GM12865 (cell line): ENCODE measurements at regions not wholly inside any gene's neighbourhood (a gene's known extent, or its start where the extent isn't known, plus 50 kb on each side); places are given as distances from the start of the nearest gene placed in this dataset.

Experiments
- DNase-seq: peaks from one replicate; pipeline ENCODE4 v3.0.0; 2010; ENCODE audit warnings: low read depth
- H3K4me3 ChIP-seq: 2 replicates; pipeline ENCODE4 v1.5.1; 2011; ENCODE audit warnings: mild to moderate bottlenecking, low read depth, low read length, control low read depth
- CTCF ChIP-seq: IDR thresholded peaks from 2 replicates; pipeline ENCODE4 v1.5.1; 2011; ENCODE audit warnings: low read length, control low read depth, low read depth, inconsistent platforms; ENCODE audit not compliant: insufficient read depth; ENCODE audit errors: missing control alignments

- no peak overlapping the region for H3K4me3 ChIP-seq
- TF ChIP-seq CTCF, result no peak
- no peak for DNase-seq
Measured at GRCh38 chr1:37156646-37157045, 122.3 kb upstream of the GRIK3 start.

GRCh38 chr1:37157634-37158033 is 123.3 kb upstream of the GRIK3 start:
- no peak overlapping the region for H3K4me3 ChIP-seq
- DNase-seq, result no peak
- TF ChIP-seq CTCF, result no peak

GRCh38 chr1:37158113-37158749 is 123.9 kb upstream of the GRIK3 start:
- no peak for DNase-seq
- no peak for TF ChIP-seq CTCF
- H3K4me3 ChIP-seq, result no peak overlapping the region

DNA sequence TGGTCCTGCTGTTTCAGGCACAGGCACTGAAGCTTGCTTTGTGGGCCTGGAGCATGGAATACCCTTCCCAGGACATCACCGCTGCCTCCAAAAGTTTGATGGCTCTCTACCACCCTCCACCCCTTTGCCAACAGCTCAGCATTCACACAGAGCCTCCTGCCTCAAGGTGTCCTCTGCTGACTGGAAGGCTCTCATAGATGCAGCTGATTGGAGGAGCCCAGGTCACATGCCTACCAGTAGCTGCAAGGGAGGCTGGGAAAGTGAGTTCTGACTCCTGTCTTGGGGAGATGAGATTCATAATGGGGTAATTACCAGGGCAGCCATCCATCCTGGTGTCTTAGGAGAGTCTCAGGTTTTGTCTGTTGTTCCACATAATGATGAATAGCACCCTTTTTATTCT is 124.8 kb upstream of the GRIK3 start:
- TF ChIP-seq CTCF, result no peak

GRCh38 chr1:37161171-37161570 is 126.9 kb upstream of the GRIK3 start:
- no peak overlapping the region for H3K4me3 ChIP-seq
- DNase-seq, result no peak
- TF ChIP-seq CTCF, result no peak

More for the DNA sequence above, 124.8 kb upstream of the GRIK3 start:
- no peak overlapping the region for H3K4me3 ChIP-seq
- DNase-seq, result peak; percentile 13

DNA sequence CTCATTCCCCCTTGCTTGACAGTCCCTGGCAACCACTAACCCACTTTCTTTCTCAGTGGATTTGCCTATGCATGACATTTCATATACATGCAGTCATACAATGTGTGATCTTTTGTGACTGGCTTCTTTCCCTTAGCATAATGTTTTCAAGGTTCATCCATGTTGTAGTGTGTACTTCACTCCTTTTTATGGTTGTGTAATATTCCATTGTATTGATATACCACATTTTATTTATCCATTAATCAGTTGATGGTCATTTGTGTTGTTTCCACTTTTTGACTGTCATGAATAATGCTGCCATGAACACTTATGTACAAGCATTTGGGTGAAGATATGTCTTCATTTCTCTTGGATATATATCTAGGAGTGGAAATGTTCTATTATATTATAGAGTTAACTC is 127.7 kb upstream of the GRIK3 start:
- no peak overlapping the region for H3K4me3 ChIP-seq
- no peak for DNase-seq
- TF ChIP-seq CTCF, result no peak

GRCh38 chr1:37166005-37166404 is 131.7 kb upstream of the GRIK3 start:
- no peak for DNase-seq
- H3K4me3 ChIP-seq, result no peak overlapping the region
- TF ChIP-seq CTCF, result no peak
